Activated CD8-positive, alpha-beta memory T cell treated with anti-CD3 and anti-CD28 coated beads, Interleukin-2, amount 50 U/mL, for 48 hours (primary cell): ENCODE measurements at regions not wholly inside any gene's neighbourhood (a gene's known extent, or its start where the extent isn't known, plus 50 kb on each side); places are given as distances from the start of the nearest gene placed in this dataset.
A peak's percentile ranks its signal among the peaks of the same experiment; 100 is the strongest.

Experiments used
- DNase-seq: peaks from one replicate; pipeline ENCODE4 v3.0.0-alpha.2; 2020

GRCh38 chr12:98355933-98356332 is 159.5 kb upstream of the TMPO start:
- no peak for DNase-seq

GRCh38 chr12:98358144-98358543 is 157.2 kb upstream of the TMPO start:
- DNase-seq = no peak

GRCh38 chr12:98359856-98360255 is 155.5 kb upstream of the TMPO start:
- no peak for DNase-seq

DNA sequence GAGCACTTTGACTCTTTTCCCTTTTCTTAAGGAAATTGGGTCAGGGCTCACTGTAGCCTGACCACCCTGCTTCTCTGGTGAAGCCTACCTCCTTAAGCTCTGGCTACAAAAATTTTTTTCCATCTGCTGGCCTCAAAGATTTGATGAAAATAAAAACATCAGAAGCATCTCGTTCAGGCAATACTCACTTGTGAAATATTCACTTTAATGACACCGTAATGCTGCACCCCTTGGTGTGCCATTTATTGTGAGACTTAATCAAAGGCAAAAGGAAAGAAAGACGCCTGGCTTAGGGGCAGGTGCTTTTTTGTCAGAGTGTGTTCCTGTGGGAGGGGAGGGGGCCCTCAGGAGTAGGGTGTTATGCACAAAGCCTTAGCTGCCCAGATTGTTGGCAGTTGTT is 155.0 kb upstream of the TMPO start:
- no peak for DNase-seq

GRCh38 chr12:98369581-98369980 is 145.8 kb upstream of the TMPO start:
- DNase-seq = no peak

DNA sequence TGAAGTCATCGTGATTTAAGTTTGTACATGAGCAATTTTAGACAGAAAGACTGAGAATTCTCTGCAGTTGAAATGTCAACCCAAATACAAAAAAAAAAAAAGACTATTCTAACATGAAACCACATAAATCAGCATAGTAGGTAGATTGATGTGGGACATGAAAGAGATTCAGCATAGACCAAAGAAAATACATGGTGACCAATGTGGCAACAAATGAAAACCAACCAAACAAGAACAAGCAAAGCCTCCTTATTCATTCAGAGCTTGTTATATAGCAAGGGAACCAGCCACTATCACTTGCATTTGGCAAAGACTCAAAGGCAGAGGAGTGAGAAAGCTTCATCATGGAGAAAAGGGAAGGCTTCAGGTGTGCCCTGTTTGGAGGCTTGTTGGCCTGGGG is 144.4 kb upstream of the TMPO start:
- no peak for DNase-seq

DNA sequence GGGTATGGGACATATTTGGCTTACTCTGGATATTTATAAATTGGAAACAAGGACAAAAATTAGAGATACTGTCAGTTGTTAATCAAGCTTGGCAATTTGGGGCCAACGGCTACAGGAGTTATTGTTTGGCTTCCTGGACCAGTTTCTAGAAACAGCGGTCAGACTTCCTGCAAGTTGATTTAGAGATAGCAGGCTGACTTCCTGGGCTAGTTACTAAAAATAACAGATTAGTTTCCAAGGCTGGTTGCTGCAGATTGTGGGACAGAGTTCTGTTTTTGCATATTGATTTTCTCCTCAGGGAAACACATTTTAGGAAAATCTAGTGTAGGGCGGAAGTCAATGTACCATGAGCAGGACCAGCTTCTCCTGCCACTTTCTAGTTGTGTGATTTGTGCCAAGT is 144.0 kb upstream of the TMPO start:
- DNase-seq = no peak

DNA sequence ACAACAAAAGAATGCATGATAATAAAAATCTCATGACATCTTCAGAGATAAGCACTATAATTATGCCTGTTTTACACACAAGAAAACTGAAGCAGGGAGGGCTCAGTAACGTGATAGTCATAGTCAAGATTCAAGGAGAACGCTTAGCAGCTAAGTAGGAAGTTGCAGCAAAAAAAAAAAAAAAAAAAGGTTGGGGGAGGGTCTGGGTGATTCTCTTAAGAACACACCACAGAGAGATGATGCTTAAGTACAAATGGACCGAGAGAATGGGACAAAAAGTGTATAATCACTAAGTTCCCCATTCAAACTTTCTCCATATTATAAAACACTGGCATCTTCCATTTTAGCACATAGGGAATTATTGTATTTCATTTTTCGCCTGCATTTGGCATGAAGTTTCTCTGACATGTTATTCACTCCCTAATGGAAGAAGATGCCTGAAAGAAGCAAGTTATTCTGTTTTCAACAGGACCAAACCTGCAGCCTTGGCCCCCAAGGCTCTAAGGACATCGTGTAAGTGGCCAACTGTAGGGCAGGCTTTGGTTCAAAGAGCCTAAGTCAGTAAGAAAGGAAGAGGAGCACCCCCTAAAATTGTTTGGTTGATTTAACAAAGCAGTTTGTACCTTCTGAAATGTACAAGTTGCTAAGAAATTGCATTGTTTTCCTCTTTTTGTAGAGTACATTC is 142.9 kb upstream of the TMPO start:
- DNase-seq = no peak

GRCh38 chr12:98373025-98373554 is 142.3 kb upstream of the TMPO start:
- DNase-seq = no peak

GRCh38 chr12:98374007-98374406 is 141.4 kb upstream of the TMPO start:
- no peak for DNase-seq

DNA sequence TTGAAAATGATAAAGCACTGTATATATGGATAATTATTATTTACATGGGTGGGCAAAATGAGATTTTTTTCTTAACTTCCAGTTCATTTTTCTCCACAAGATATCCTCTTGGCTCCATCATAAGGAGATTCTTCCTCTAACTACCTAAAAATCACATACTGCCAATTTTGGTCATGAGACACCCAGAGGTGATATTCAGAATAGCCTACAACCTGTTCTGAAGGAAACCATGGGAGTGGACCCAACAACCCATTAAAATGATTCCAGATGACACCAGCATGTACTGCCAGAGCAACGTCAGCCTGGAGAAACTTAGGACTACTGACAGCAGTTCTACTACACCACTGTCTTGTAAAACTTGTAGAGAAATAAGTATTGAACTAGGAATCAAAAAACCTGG is 136.3 kb upstream of the TMPO start:
- no peak for DNase-seq

GRCh38 chr12:98385641-98386040 is 129.7 kb upstream of the TMPO start:
- DNase-seq = no peak

- no peak for DNase-seq
These were observed 127.9 kb upstream of the TMPO start for GRCh38 chr12:98387444-98387843.

DNA sequence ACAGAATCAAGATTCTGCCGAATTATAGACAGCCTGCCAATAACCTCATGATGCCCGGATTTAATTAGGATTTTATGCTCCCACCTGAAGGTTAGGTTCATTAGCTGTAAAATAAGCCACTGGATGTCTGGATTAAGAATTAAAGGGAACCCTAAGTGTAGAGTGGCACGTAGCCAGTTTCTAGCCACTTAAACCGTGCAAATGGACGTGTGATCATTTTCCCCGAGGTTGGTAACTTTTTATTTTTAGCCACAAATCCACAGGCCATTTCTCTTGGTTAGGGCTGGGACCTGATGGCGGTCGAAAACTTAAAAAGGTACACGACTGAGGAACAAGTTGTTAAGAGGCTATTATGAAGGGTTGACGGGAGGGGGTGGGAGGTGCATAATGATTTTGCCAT is 127.3 kb upstream of the TMPO start:
- DNase-seq = no peak

DNA sequence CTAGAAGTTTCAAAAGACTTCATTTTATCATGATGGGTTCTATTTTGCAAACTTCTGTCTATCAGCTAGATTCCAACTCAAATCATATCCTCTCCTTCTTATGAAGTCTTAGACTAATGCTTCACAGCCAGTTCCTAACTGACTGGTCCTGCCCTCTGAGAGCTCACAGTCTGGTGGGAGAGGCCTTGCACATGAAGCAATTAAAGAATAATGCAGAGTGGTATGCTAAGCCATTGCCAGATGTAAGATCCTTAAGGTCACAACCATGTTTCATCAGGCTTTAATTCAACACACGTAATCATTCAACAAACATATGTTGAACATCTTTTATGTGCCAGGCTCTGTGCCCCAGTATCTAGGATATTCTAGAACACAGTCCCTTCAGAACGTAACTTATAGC is 125.8 kb upstream of the TMPO start:
- no peak for DNase-seq

- peak; percentile 89 for DNase-seq
These were observed 117.9 kb upstream of the TMPO start for GRCh38 chr12:98397323-98398105.

- DNase-seq = peak; percentile 75
These were observed 115.9 kb upstream of the TMPO start for GRCh38 chr12:98399532-98399931.

DNA sequence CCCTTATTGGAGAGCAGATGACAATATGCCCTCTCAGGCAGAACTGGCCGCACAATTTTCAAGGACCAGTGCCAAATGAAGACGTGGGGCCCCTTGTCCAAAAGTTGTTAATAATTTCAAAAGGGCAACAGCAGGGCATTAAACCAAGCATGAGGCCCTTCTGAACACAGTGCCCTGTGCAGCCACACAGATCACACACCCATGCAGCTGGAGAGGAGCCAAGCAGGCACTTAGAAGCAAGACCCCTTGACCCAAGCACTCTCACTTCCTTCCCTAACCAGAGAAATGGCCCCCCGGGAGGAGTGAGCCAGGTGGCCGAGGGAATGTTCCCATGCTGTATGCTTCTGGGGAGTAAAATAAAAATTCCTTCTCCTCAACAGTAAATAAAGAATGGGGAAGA is 114.0 kb upstream of the TMPO start:
- no peak for DNase-seq

- DNase-seq = no peak
These were observed 113.3 kb upstream of the TMPO start for GRCh38 chr12:98402091-98402490.

- no peak for DNase-seq
These were observed 112.7 kb upstream of the TMPO start for GRCh38 chr12:98402671-98403070.

- DNase-seq = no peak
These were observed 112.0 kb upstream of the TMPO start for GRCh38 chr12:98403385-98403784.

DNA sequence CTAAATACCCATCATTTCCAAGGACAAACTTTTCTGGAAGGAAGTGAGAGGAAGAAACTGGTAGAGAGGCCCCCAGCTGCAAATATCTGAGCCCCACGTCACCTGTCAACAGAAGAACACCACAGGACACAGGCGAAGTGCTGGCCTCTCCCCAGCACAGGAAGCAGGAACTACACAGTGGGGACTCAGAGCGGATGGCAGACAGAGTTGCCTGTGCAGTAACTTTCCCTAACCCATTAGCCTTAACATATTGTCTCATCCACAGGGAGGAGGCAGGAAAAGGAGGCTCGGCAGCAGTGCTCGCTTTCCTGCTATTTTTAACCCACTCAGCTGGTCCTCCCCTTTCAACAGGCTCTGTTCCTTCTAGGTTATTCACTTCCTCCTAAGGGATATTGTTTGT is 111.5 kb upstream of the TMPO start:
- no peak for DNase-seq

GRCh38 chr12:98405805-98406366 is 109.5 kb upstream of the TMPO start:
- no peak for DNase-seq

GRCh38 chr12:98406378-98406777 is 109.0 kb upstream of the TMPO start:
- DNase-seq = no peak
